A172 (cell line): ENCODE measurements at regions not wholly inside any gene's neighbourhood (a gene's known extent, or its start where the extent isn't known, plus 50 kb on each side); places are given as distances from the start of the nearest gene placed in this dataset.

Experiments used
- DNase-seq: peaks from one replicate; pipeline ENCODE4 v3.0.0-alpha.2; 2015; ENCODE audit warnings: low spot score

- DNase-seq = no peak
Observed at GRCh38 chr7:11895337-11895736, 63.3 kb upstream of the THSD7A start.

- DNase-seq = peak; percentile 20
Observed at GRCh38 chr7:11896663-11897062, 64.7 kb upstream of the THSD7A start.

GRCh38 chr7:11899247-11899646 is 67.2 kb upstream of the THSD7A start:
- no peak for DNase-seq

- no peak for DNase-seq
Observed at GRCh38 chr7:11910253-11910652, 78.3 kb upstream of the THSD7A start.

GRCh38 chr7:11911900-11912299 is 79.9 kb upstream of the THSD7A start:
- DNase-seq = no peak

- DNase-seq = no peak
Observed at GRCh38 chr7:11914645-11915044, 82.6 kb upstream of the THSD7A start.

- DNase-seq = no peak
Observed at GRCh38 chr7:11923376-11923930, 91.5 kb upstream of the THSD7A start.

GRCh38 chr7:11931307-11931706 is 99.3 kb upstream of the THSD7A start:
- peak; percentile 8 for DNase-seq

- no peak for DNase-seq
Observed at GRCh38 chr7:11934796-11935195, 102.8 kb upstream of the THSD7A start.

- no peak for DNase-seq
Observed at GRCh38 chr7:11935905-11936304, 103.9 kb upstream of the THSD7A start.

GRCh38 chr7:11946794-11947193 is 114.8 kb upstream of the THSD7A start:
- no peak for DNase-seq

- DNase-seq = no peak
Observed at GRCh38 chr7:11950281-11950680, 118.3 kb upstream of the THSD7A start.

GRCh38 chr7:11950942-11951341 is 118.9 kb upstream of the THSD7A start:
- no peak for DNase-seq

GRCh38 chr7:11951909-11952308 is 119.9 kb upstream of the THSD7A start:
- DNase-seq = no peak

GRCh38 chr7:11952972-11953371 is 121.0 kb upstream of the THSD7A start:
- no peak for DNase-seq

GRCh38 chr7:11956991-11957390 is 125.0 kb upstream of the THSD7A start:
- no peak for DNase-seq

- no peak for DNase-seq
Observed at GRCh38 chr7:11957956-11958355, 126.0 kb upstream of the THSD7A start.

GRCh38 chr7:11959121-11959520 is 127.1 kb upstream of the THSD7A start:
- no peak for DNase-seq

- DNase-seq = no peak
Observed at GRCh38 chr7:11960621-11961020, 128.6 kb upstream of the THSD7A start.

- DNase-seq = no peak
Observed at GRCh38 chr7:11969643-11970042, 137.6 kb upstream of the THSD7A start.

GRCh38 chr7:11970132-11970531 is 138.1 kb upstream of the THSD7A start:
- DNase-seq = no peak

GRCh38 chr7:11985376-11985775 is 153.4 kb upstream of the THSD7A start:
- no peak for DNase-seq

- no peak for DNase-seq
Observed at GRCh38 chr7:11985971-11986370, 154.0 kb upstream of the THSD7A start.

GRCh38 chr7:11988186-11988585 is 156.2 kb upstream of the THSD7A start:
- DNase-seq = no peak

- no peak for DNase-seq
Observed at GRCh38 chr7:12002428-12002827, 170.4 kb upstream of the THSD7A start.
